HCT116 (cell line): ENCODE measurements at regions not wholly inside any gene's neighbourhood (a gene's known extent, or its start where the extent isn't known, plus 50 kb on each side); places are given as distances from the start of the nearest gene placed in this dataset.

Source experiments
- ATAC-seq: fragments of 200-7000 bp; cut with Tn5 transposase; 2 replicates; pipeline ENCODE4 v1.9.1; 2020; ENCODE audit warnings: mild to moderate bottlenecking, moderate library complexity
- BruUV-seq: library from RNA; stranded (reverse); fragments of 400-500 nt; replicated peaks from 2 replicates; lab custom pipeline; 2021; lab: Mats Ljungman, UMichigan
- CTCF ChIA-PET: fragments of 300-600 bp; sonication (Branson Sonifier 250); formaldehyde crosslinking; loops from one replicate; lab custom pipeline; 2021; ENCODE audit warnings: antibody characterized with exemption; lab: Charles Lee
- POLR2A ChIA-PET: fragments of 300-600, 350-600 bp; sonication (Branson Sonifier 250); formaldehyde crosslinking; loops from one replicate; lab custom pipeline; 2021; ENCODE audit warnings: antibody characterized with exemption; lab: Charles Lee
- RAD21 ChIA-PET, 2 experiments: fragments of 300-600 bp; sonication (Branson Sonifier 250); formaldehyde crosslinking; loops; one replicate each; lab custom pipeline; 2023; ENCODE audit warnings: low total read pairs in 2 of 2; ENCODE audit not compliant: uncharacterized antibody in 2 of 2, unreplicated experiment in 2 of 2, low non-redundant PET in 1 of 2; lab: Charles Lee
- DNase-seq: peaks from one replicate; pipeline ENCODE4 v3.0.0-alpha.2; 2010; ENCODE audit warnings: low read depth, low spot score
- H2AFZ ChIP-seq: fragments of 200-600 bp; shearing (Covaris generic), sonication (generic); 2 replicates; pipeline ENCODE4 v1.6.1; 2017; ENCODE audit warnings: low read depth, mixed run types, mixed read lengths, antibody characterized with exemption, low read length; ENCODE audit not compliant: poor library complexity, severe bottlenecking
- H3K27ac ChIP-seq: 2 replicates; pipeline ENCODE4 v1.5.1; 2012; ENCODE audit warnings: low read depth, low read length
- H3K27me3 ChIP-seq: fragments of 200-600 bp; sonication (generic); 2 replicates; pipeline ENCODE4 v1.6.1; 2016; ENCODE audit warnings: mixed run types, low read length, mixed read lengths; ENCODE audit not compliant: insufficient read depth
- H3K36me3 ChIP-seq, 2 experiments: fragments of 200-500 bp in 1 of 2; fragments of 200-600 bp in 1 of 2; sonication (Bioruptor generic) in 1 of 2; sonication (generic) in 1 of 2; 2 replicates each; pipeline versions ENCODE4 v1.5.1 to v1.6.1; 2014 to 2016; ENCODE audit warnings: low read length in 2 of 2, inconsistent platforms in 1 of 2, mixed read lengths in 1 of 2, mixed run types in 1 of 2; ENCODE audit not compliant: insufficient read depth in 2 of 2, control insufficient read depth in 1 of 2
- H3K4me1 ChIP-seq, 2 experiments: fragments of 200-600 bp in 1 of 2; sonication (generic) in 1 of 2; 2 replicates each; pipeline versions ENCODE4 v1.5.1 to v1.6.1; 2012 to 2017; ENCODE audit warnings: low read length in 2 of 2, inconsistent platforms in 1 of 2, mild to moderate bottlenecking in 1 of 2, mixed read lengths in 1 of 2, mixed run types in 1 of 2, moderate library complexity in 1 of 2; ENCODE audit not compliant: insufficient read depth in 2 of 2, control insufficient read depth in 1 of 2
- H3K4me2 ChIP-seq: fragments of 200-600 bp; sonication (generic); 2 replicates; pipeline ENCODE4 v1.6.1; 2017; ENCODE audit warnings: mixed run types, low read length, mixed read lengths
- H3K4me3 ChIP-seq, 2 experiments: fragments of 200-600 bp in 1 of 2; sonication (generic) in 1 of 2; replicated peaks in 1 of 2; 2 replicates each; pipeline ENCODE4 v1.5.1; 2011 to 2016; ENCODE audit warnings: low read length in 2 of 2, control low read depth in 1 of 2, low read depth in 1 of 2, mild to moderate bottlenecking in 1 of 2, mixed read lengths in 1 of 2, mixed run types in 1 of 2
- H3K79me2 ChIP-seq: fragments of 200-600 bp; sonication (generic); 2 replicates; pipeline ENCODE4 v1.6.1; 2017; ENCODE audit warnings: mild to moderate bottlenecking, mixed run types, low read length, moderate library complexity, mixed read lengths; ENCODE audit not compliant: insufficient read depth
- H3K9ac ChIP-seq: fragments of 200-600 bp; sonication (generic); 2 replicates; pipeline ENCODE4 v1.6.1; 2016; ENCODE audit warnings: low read length, mixed read lengths
- H3K9me2 ChIP-seq: fragments of 200-600 bp; sonication (generic), shearing (Covaris generic); 2 replicates; pipeline ENCODE4 v1.6.1; 2017; ENCODE audit warnings: mixed run types, mild to moderate bottlenecking, moderate library complexity; ENCODE audit not compliant: insufficient read depth
- H3K9me3 ChIP-seq, 2 experiments: fragments of 200-500 bp in 1 of 2; fragments of 200-600 bp in 1 of 2; sonication (Bioruptor generic) in 1 of 2; sonication (generic) in 1 of 2; 2 replicates each; pipeline ENCODE4 v1.6.1; 2014 to 2017; ENCODE audit warnings: low read length in 2 of 2, mixed read lengths in 2 of 2, inconsistent platforms in 1 of 2, low read depth in 1 of 2, mild to moderate bottlenecking in 1 of 2, mixed run types in 1 of 2, moderate library complexity in 1 of 2; ENCODE audit not compliant: control insufficient read depth in 1 of 2, insufficient read depth in 1 of 2
- H4K20me1 ChIP-seq: fragments of 200-600 bp; sonication (generic), shearing (Covaris generic); 2 replicates; pipeline ENCODE4 v1.6.1; 2017; ENCODE audit warnings: mixed run types, mild to moderate bottlenecking, moderate library complexity; ENCODE audit not compliant: insufficient read depth
- ATF3 ChIP-seq: IDR thresholded peaks from 2 replicates; pipeline ENCODE4 v1.6.1; 2012
- CBX3 ChIP-seq: IDR thresholded peaks from 2 replicates; pipeline ENCODE4 v1.6.1; 2012; ENCODE audit warnings: low read depth
- CTCF ChIP-seq, 3 experiments: fragments of 200-600 bp in 1 of 3; sonication (generic) in 1 of 3; IDR thresholded peaks in 2 of 3; conservative IDR thresholded peaks in 1 of 3; 2 replicates each; pipeline ENCODE4 v1.5.1; 2012 to 2017; ENCODE audit warnings: low read depth in 2 of 3, low read length in 2 of 3, antibody characterized with exemption in 1 of 3, borderline replicate concordance in 1 of 3, control low read depth in 1 of 3, mild to moderate bottlenecking in 1 of 3, mixed read lengths in 1 of 3, mixed run types in 1 of 3, moderate library complexity in 1 of 3; ENCODE audit not compliant: insufficient read depth in 1 of 3
- EGR1 ChIP-seq: IDR thresholded peaks from 2 replicates; pipeline ENCODE4 v1.6.1; 2012; ENCODE audit warnings: low read depth
- ELF1 ChIP-seq: IDR thresholded peaks from 2 replicates; pipeline ENCODE4 v1.6.1; 2012; ENCODE audit warnings: low read depth, borderline replicate concordance
- EZH2 ChIP-seq: fragments of 200-600 bp; sonication (generic); IDR thresholded peaks from 2 replicates; pipeline ENCODE4 v1.6.1; 2017; ENCODE audit warnings: antibody characterized with exemption, mixed run types
- EZH2phosphoT487 ChIP-seq: fragments of 200-600 bp; IDR thresholded peaks from 2 replicates; pipeline ENCODE4 v1.6.1; 2018; ENCODE audit warnings: antibody characterized with exemption, borderline replicate concordance
- JUND ChIP-seq: IDR thresholded peaks from 2 replicates; pipeline ENCODE4 v1.6.1; 2012
- MAX ChIP-seq: IDR thresholded peaks from 2 replicates; pipeline ENCODE4 v1.6.1; 2012
- POLR2AphosphoS5 ChIP-seq: IDR thresholded peaks from 2 replicates; pipeline ENCODE4 v1.6.1; 2011; ENCODE audit warnings: mild to moderate bottlenecking, low read depth, low read length, moderate library complexity
- REST ChIP-seq: IDR thresholded peaks from 2 replicates; pipeline ENCODE4 v1.6.1; 2012; ENCODE audit warnings: low read depth
- SIN3A ChIP-seq: IDR thresholded peaks from 2 replicates; pipeline ENCODE4 v1.6.1; 2012; ENCODE audit warnings: low read depth
- SRF ChIP-seq: IDR thresholded peaks from 2 replicates; pipeline ENCODE4 v1.6.1; 2012; ENCODE audit warnings: low read depth
- ZBTB33 ChIP-seq: IDR thresholded peaks from 2 replicates; pipeline ENCODE4 v1.6.1; 2011; ENCODE audit warnings: mild to moderate bottlenecking, low read length, moderate library complexity; ENCODE audit not compliant: insufficient replicate concordance; ENCODE audit errors: extremely low read depth
- ZFX ChIP-seq: fragments of 450-650 bp; IDR thresholded peaks from 2 replicates; pipeline ENCODE4 v1.6.1; 2017
- intact Hi-C: fragments of 100-400 bp; cut with micrococcal nuclease; formaldehyde crosslinking; loops from 2 replicates; pipeline ENCODE4 v1.10.0; 2022

- no peak overlapping the region for H3K9ac ChIP-seq
- intact Hi-C loops: no loop called here
Observed at GRCh38 chr9:80061096-80061495, 489.3 kb downstream of the TLE4 start.

More at GRCh38 chr9:80061096-80061495, 489.3 kb downstream of the TLE4 start:
- H3K79me2 ChIP-seq: no peaks in the 10 kb centered on the region
- peaks cover 0 to 11% of the 10 kb centered on the region in 2 experiments; a peak in 2 of 4 replicates for H3K9me3 ChIP-seq
- H3K36me3 ChIP-seq: no peaks in the 10 kb centered on the region
- no peak overlapping the region for H3K27ac ChIP-seq
- no peaks in the 10 kb centered on the region for H3K9me2 ChIP-seq
- H2AFZ ChIP-seq: no peak overlapping the region
- ChIA-PET POLR2A (no interaction called here), CTCF (no interaction called here)
- H4K20me1 ChIP-seq: no peaks in the 10 kb centered on the region
- no peak for ATAC-seq
- BruUV-seq: no TSS peak
- TF ChIP-seq POLR2AphosphoS5: no peak
- no peak for TF ChIP-seq ZBTB33
- TF ChIP-seq ELF1: no peak
- TF ChIP-seq SRF: no peak
- TF ChIP-seq CTCF (IDR thresholded peaks at IDR 0.05 in 2 of 3, conservative IDR thresholded peaks at IDR 0.05 in 1 of 3; ENCODE audit: borderline replicate concordance in 1 of 3, insufficient read depth in 1 of 3, low read depth in 2 of 3, low read length in 2 of 3): no peak
- TF ChIP-seq EZH2: no peak
- TF ChIP-seq ZFX: no peak
- TF ChIP-seq JUND: no peak
- TF ChIP-seq ATF3: no peak
- no peak for TF ChIP-seq CBX3
- TF ChIP-seq SIN3A: no peak
- no peak for TF ChIP-seq REST
- TF ChIP-seq MAX: no peak
- no peak for TF ChIP-seq EGR1
- no peak for TF ChIP-seq EZH2phosphoT487
- TF ChIP-seq, all 23 proteins: peak for 0
- H3K4me2 ChIP-seq: no peak overlapping the region
- H3K4me1 ChIP-seq: no peaks in the 10 kb centered on the region
- no peaks in the 10 kb centered on the region for H3K27me3 ChIP-seq
- no peak for DNase-seq
- RAD21 ChIA-PET: no interaction called here
- no peak overlapping the region for H3K4me3 ChIP-seq
